ENCODE measurements at regions not wholly inside any gene's neighbourhood (a gene's known extent, or its start where the extent isn't known, plus 50 kb on each side); places are given as distances from the start of the nearest gene placed in this dataset.

- DNase-seq (ENCODE audit: extremely low read depth, low read depth): no peak
- TF ChIP-seq CTCF (IDR thresholded peaks at IDR 0.05; ENCODE audit: low read depth, low read length): no peak
Measured at GRCh38 chr2:142591420-142591819, 286.0 kb upstream of the KYNU start.

- TF ChIP-seq CTCF (IDR thresholded peaks at IDR 0.05; ENCODE audit: low read depth, low read length): no peak
- no peak for DNase-seq (ENCODE audit: extremely low read depth, low read depth)
Measured at GRCh38 chr2:142588269-142588668, 289.2 kb upstream of the KYNU start.

- no peak for DNase-seq (ENCODE audit: extremely low read depth, low read depth)
- TF ChIP-seq CTCF (IDR thresholded peaks at IDR 0.05; ENCODE audit: low read depth, low read length): no peak
Measured at GRCh38 chr2:142586693-142587580, 290.5 kb upstream of the KYNU start.

GRCh38 chr2:142585785-142586184, 291.7 kb upstream of the KYNU start:
- no peak for DNase-seq (ENCODE audit: extremely low read depth, low read depth)
- TF ChIP-seq CTCF (IDR thresholded peaks at IDR 0.05; ENCODE audit: low read depth, low read length): no peak

- no peak for DNase-seq (ENCODE audit: extremely low read depth, low read depth)
- no peak for TF ChIP-seq CTCF (IDR thresholded peaks at IDR 0.05; ENCODE audit: low read depth, low read length)
Measured at GRCh38 chr2:142582317-142582716, 295.1 kb upstream of the KYNU start.

GRCh38 chr2:142581491-142581890, 296.0 kb upstream of the KYNU start:
- no peak for DNase-seq (ENCODE audit: extremely low read depth, low read depth)
- TF ChIP-seq CTCF (IDR thresholded peaks at IDR 0.05; ENCODE audit: low read depth, low read length): no peak

- no peak for TF ChIP-seq CTCF (IDR thresholded peaks at IDR 0.05; ENCODE audit: low read depth, low read length)
- no peak for DNase-seq (ENCODE audit: extremely low read depth, low read depth)
Measured at GRCh38 chr2:142580691-142581090, 296.8 kb upstream of the KYNU start.
